NCI-H2171 treated with DMSO at 0.1 percent for 48 hours (cell line): ENCODE measurements at regions not wholly inside any gene's neighbourhood (a gene's known extent, or its start where the extent isn't known, plus 50 kb on each side); places are given as distances from the start of the nearest gene placed in this dataset.

ENCODE experiments used
- DNase-seq: peaks from one replicate; lab custom pipeline; 2025; lab: John Stamatoyannopoulos, UW

GRCh38 chr6:103047567-103047966 is 1654.1 kb downstream of the GRIK2 start:
- no peak for DNase-seq

DNA sequence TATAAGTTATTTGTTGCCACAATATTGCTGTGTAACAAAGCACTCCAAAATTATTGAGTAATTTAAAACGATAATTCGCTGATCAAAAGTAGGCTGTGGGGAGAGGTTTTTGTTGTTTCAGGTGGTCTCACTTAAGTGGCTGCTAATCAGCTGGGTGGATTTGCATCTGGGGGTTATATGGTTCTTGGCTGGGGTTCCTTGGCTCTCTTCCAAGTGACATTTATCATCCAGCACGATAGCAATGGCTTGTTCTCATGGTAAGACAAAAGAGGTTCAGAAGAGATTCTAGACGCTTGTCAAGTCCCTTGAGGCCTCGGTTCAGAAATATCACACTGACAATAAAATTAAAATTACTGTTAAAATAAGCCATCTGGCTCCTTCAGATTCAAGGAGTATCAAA is 1648.8 kb downstream of the GRIK2 start:
- DNase-seq = peak; percentile 91

GRCh38 chr6:103036846-103037245 is 1643.3 kb downstream of the GRIK2 start:
- DNase-seq = no peak

DNA sequence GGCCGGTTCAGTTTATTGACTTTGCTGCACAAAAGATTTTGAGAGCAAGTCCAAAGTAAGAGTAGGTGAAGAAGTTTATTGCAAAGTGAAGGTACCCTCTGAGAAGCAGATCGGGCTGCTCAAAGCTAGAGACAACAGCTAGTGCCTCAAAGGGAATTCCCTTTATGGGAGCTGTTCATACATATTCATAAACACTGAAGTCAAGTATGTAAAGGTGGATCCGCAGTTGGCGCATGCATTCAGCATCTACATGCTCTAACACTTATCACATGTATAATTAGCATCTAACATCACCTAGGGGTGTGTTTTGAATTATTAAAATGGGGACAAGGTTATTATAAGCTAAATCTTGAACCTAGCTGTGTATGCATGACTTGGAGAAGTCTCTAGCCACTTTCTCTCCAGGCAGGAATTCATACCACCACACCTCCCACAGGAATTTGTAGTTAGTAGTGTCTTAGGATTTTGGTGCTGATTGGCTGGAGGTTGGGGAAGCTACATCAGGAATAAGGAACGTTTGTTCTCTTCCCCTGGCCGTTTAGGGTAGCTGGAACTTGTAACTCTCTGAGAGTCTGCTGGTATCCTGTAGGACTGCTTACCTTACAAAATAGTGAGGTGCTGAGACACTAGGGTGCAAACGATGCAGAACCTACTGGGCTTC is 1633.9 kb downstream of the GRIK2 start:
- no peak for DNase-seq

DNA sequence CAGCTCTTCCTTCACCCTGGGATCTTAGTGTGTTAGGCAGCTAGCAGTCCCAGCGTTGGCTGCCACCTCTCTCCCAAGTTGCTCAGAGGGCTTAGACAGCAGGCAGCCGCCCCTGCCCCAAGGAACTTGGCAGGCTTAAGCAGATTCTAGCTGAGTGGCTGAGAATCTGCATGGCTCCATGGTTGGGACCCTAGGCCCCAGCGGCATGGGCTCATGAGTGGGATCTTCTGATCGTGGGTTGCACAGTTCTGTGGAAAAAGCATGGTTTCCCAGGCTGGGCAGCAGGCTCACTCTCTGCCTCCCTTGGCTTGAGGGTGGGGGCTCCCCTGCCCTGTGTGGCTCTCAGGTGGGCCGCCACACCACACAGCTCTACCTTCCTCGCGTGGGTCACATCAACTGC is 1624.9 kb downstream of the GRIK2 start:
- DNase-seq = no peak

GRCh38 chr6:103017878-103018277 is 1624.4 kb downstream of the GRIK2 start:
- DNase-seq = no peak

DNA sequence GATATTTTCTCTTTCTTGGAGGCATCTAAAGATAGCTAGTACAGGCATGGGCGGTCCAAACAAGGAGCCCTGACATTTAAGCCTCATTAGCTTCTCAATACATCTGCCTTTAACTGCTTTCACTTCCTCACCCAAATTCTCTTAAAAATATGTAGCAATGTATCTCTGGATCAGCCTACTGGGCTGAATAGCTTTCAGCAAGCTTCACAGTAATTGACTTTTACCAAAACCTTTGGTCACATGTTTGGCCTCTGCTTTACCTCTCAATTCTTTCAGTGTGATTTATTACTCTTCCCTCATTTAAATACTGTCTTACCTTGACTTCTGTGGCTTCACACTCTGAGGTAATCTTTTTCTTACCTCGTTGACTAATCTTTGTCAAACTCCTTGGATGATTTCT is 1618.1 kb downstream of the GRIK2 start:
- DNase-seq = no peak

DNA sequence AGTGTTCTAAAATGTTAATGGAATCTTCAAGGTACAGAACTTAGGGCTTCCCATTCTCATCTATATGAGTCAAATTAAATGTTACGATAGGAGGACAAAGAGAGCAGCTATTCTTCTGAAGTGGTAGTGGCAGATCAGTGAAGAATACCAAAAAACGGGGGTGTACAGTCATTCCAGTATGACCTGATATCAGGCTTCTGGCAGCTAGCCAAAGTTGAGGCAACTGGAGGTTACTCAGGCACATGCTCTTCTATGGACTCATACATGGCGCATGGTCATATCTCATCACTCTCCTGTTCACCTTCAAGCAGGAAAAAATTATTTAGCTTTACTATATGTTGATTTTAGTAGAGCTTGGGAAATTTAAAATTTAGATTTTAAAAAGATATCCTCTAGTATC is 1608.8 kb downstream of the GRIK2 start:
- DNase-seq = no peak

GRCh38 chr6:103001724-103002123 is 1608.2 kb downstream of the GRIK2 start:
- no peak for DNase-seq

- DNase-seq = no peak
These were observed 1607.2 kb downstream of the GRIK2 start for GRCh38 chr6:103000688-103001087.

DNA sequence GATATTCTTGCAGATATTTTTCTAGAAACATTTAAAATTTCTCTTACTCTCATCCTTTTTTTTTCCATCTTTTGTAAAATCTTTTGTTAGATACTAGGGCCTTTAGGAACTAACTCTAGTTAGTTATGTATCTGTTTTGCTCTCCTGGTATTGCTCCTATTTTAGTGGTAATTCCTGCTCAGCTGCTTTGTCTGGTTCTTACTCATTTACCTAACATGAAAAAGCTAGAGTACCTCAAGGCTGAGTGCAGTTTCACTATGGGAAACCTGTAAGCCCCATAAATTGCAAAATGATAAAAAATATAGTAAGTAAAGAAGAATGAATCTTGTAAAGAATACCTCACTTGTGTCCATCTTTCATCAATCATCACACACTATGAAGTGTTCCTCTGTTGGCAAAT is 1602.0 kb downstream of the GRIK2 start:
- DNase-seq = no peak

GRCh38 chr6:102994866-102995265 is 1601.4 kb downstream of the GRIK2 start:
- no peak for DNase-seq

DNA sequence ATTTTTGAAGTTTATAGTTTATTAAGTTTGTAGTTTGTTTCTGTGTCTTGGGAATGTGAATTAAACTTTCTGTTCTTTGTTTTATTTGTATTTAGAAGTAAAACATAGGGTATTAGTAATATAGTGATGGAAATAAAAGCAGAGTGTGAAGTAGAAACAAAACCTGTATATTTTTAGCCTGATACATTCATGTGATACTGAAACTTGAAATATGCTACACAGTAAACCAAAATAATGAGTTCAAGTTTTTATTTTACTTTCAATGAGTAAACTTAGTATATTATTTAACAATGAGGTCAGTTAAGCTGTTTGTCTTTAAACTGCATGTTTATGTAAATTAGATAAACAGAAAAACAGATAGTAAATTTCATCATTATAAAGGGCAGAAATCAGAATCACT is 1592.6 kb downstream of the GRIK2 start:
- DNase-seq = no peak

- DNase-seq = no peak
These were observed 1590.8 kb downstream of the GRIK2 start for GRCh38 chr6:102984357-102984756.

- no peak for DNase-seq
These were observed 1588.0 kb downstream of the GRIK2 start for GRCh38 chr6:102981490-102982015.

- DNase-seq = no peak
These were observed 1587.4 kb downstream of the GRIK2 start for GRCh38 chr6:102980951-102981350.

- DNase-seq = no peak
These were observed 1568.4 kb downstream of the GRIK2 start for GRCh38 chr6:102961902-102962301.

DNA sequence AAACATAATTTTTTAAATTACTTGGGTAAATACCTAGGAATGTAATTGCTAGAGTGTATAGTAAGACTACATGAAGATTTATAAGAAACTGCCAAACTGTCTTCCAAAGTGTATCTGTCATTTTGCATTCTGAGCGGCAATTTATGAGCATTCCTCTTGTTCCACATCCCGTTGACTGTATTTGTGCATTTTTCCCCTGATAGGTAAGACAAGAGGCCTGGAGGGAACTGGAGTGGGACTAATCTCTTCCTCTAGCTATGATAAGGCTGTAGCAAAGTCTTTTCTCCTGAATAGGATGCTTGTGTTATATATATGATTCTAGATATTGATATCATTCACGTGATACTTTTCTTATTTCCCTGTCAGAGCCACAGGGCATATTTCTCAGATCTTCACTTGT is 1557.5 kb downstream of the GRIK2 start:
- DNase-seq = no peak

GRCh38 chr6:102944475-102944874 is 1551.0 kb downstream of the GRIK2 start:
- peak; percentile 58 for DNase-seq

DNA sequence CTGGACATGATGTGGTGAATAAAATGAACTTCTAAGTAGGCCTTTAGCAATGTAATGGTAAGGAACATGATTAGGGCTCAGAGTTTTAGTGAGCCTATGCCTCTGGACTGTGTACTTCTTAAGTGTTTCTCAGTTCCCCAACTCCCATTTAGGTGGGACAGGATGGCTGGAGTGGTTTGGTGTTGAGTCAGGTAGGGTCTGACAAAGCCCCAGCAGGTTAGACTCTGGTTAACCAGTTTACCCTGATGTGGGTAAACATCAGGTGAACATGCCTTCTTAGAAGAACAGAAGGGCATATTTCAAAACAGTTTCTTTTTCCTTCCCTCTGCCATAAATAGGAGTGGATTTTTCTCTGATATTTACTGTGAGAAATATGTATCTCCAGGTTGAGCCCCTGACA is 1548.7 kb downstream of the GRIK2 start:
- no peak for DNase-seq

- no peak for DNase-seq
These were observed 1543.5 kb downstream of the GRIK2 start for GRCh38 chr6:102936959-102937358.

DNA sequence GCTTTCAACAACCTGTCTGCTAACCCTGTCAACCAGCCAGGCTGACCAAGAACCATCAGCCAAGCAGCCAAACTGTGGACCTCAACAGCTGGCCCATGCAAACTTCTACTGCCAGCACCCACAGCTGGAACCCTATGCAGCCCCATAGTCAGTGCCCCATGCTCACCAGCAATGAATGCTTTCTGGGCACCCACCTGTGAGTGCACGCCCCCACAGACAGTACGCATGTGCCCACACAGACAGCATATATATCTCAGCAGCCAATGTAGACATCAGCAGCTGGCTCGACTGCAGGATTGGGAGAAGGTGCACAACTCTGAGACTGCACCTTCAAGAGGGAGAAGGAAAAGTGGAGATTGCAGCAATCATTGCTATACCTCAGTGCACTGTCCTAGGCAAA is 1534.6 kb downstream of the GRIK2 start:
- no peak for DNase-seq

- no peak for DNase-seq
These were observed 1524.7 kb downstream of the GRIK2 start for GRCh38 chr6:102918161-102918560.

- no peak for DNase-seq
These were observed 1518.1 kb downstream of the GRIK2 start for GRCh38 chr6:102911571-102911970.
